CD14-positive monocyte (primary cell): ENCODE measurements at regions not wholly inside any gene's neighbourhood (a gene's known extent, or its start where the extent isn't known, plus 50 kb on each side); places are given as distances from the start of the nearest gene placed in this dataset.

Experiments used
- DNase-seq, 3 donors: peaks; one replicate each; pipeline ENCODE4 v3.0.0-alpha.2; 2011 to 2022
- H2AFZ ChIP-seq: 2 replicates; pipeline ENCODE4 v1.6.0; 2012; ENCODE audit warnings: mild to moderate bottlenecking, low read depth, low read length, inconsistent platforms; ENCODE audit not compliant: insufficient read depth, poor library complexity, severe bottlenecking
- H3K27ac ChIP-seq, 2 donors: 1 replicate in 1 of 2; 2 replicates in 1 of 2; pipeline ENCODE4 v1.5.1; 2012 to 2013; ENCODE audit warnings: low read length in 2 of 2, control low read depth in 1 of 2, inconsistent platforms in 1 of 2, low read depth in 1 of 2, mild to moderate bottlenecking in 1 of 2
- H3K27me3 ChIP-seq, 2 donors: one replicate each; pipeline versions ENCODE4 v1.6.0 to v1.6.1; 2011 to 2013; ENCODE audit warnings: low read length in 2 of 2; ENCODE audit not compliant: control insufficient read depth in 2 of 2, insufficient read depth in 2 of 2
- H3K36me3 ChIP-seq, 2 donors: replicated peaks in 1 of 2; 1 replicate in 1 of 2; 2 replicates in 1 of 2; pipeline versions ENCODE4 v1.5.1 to v1.6.1; 2012 to 2013; ENCODE audit warnings: low read length in 2 of 2, control low read depth in 1 of 2, inconsistent platforms in 1 of 2, mild to moderate bottlenecking in 1 of 2; ENCODE audit not compliant: insufficient read depth in 2 of 2, control insufficient read depth in 1 of 2
- H3K4me1 ChIP-seq, 2 donors: 1 replicate in 1 of 2; 2 replicates in 1 of 2; pipeline versions ENCODE4 v1.5.1 to v1.6.1; 2012 to 2013; ENCODE audit warnings: low read length in 2 of 2, control low read depth in 1 of 2, inconsistent platforms in 1 of 2, mild to moderate bottlenecking in 1 of 2, moderate library complexity in 1 of 2; ENCODE audit not compliant: insufficient read depth in 2 of 2, control insufficient read depth in 1 of 2
- H3K4me2 ChIP-seq: replicated peaks from 2 replicates; pipeline ENCODE3; 2012; ENCODE audit warnings: low read length, moderate library complexity, mild to moderate bottlenecking; ENCODE audit not compliant: poor library complexity, severe bottlenecking; ENCODE audit errors: extremely low read depth
- H3K4me3 ChIP-seq, 3 experiments: fragments of 200-600 bp in 1 of 3; sonication (generic) in 1 of 3; replicated peaks in 1 of 3; 1 replicate in 2 of 3; 2 replicates in 1 of 3; pipeline ENCODE4 v1.5.1; 2011 to 2013; ENCODE audit warnings: low read length in 3 of 3, mild to moderate bottlenecking in 3 of 3, control low read depth in 2 of 3, low read depth in 2 of 3, inconsistent platforms in 1 of 3, moderate library complexity in 1 of 3
- H3K79me2 ChIP-seq: 2 replicates; pipeline ENCODE4 v1.6.0; 2012; ENCODE audit warnings: mild to moderate bottlenecking, control low read depth, inconsistent platforms, low read length, moderate library complexity; ENCODE audit not compliant: insufficient read depth
- H3K9ac ChIP-seq: 2 replicates; pipeline ENCODE4 v1.6.0; 2017; ENCODE audit warnings: low read length, mild to moderate bottlenecking; ENCODE audit not compliant: insufficient read depth, poor library complexity, severe bottlenecking
- H3K9me3 ChIP-seq, 2 donors: replicated peaks in 1 of 2; 1 replicate in 1 of 2; 2 replicates in 1 of 2; pipeline versions ENCODE4 v1.5.1 to v1.6.1; 2012 to 2013; ENCODE audit warnings: low read length in 2 of 2, control low read depth in 1 of 2; ENCODE audit not compliant: control insufficient read depth in 1 of 2, insufficient read depth in 1 of 2
- H4K20me1 ChIP-seq: 2 replicates; pipeline ENCODE4 v1.6.0; 2012; ENCODE audit warnings: mild to moderate bottlenecking, low read length, control low read depth, moderate library complexity; ENCODE audit not compliant: insufficient read depth
- H3K27ac Mint-ChIP-seq, 7 donors: one replicate each; pipeline ENCODE4 v1.8.0; 2020; ENCODE audit warnings: mild to moderate bottlenecking in 7 of 7, mixed read lengths in 7 of 7, moderate library complexity in 6 of 7, inconsistent platforms in 2 of 7
- H3K27me3 Mint-ChIP-seq, 3 donors: one replicate each; pipeline ENCODE4 v1.8.0; 2021 to 2022; ENCODE audit warnings: low read depth in 3 of 3, mild to moderate bottlenecking in 3 of 3, mixed read lengths in 3 of 3, moderate library complexity in 3 of 3, inconsistent platforms in 1 of 3
- H3K36me3 Mint-ChIP-seq, 2 donors: one replicate each; pipeline ENCODE4 v1.8.0; 2020; ENCODE audit warnings: mixed read lengths in 2 of 2, inconsistent platforms in 1 of 2, mild to moderate bottlenecking in 1 of 2
- H3K4me1 Mint-ChIP-seq: one replicate; pipeline ENCODE4 v1.8.0; 2020; ENCODE audit warnings: mild to moderate bottlenecking, mixed read lengths
- H3K4me3 Mint-ChIP-seq, 2 donors: one replicate each; pipeline ENCODE4 v1.8.0; 2020; ENCODE audit warnings: mild to moderate bottlenecking in 2 of 2, mixed read lengths in 2 of 2, moderate library complexity in 1 of 2
- H3K9me3 Mint-ChIP-seq, 7 donors: one replicate each; pipeline ENCODE4 v1.8.0; 2020 to 2022; ENCODE audit warnings: mixed read lengths in 7 of 7, mild to moderate bottlenecking in 6 of 7, moderate library complexity in 6 of 7, inconsistent platforms in 2 of 7
- WGBS: methylation state at CpG from one replicate; pipeline ENCODE4 v1.1.5; 2013; ENCODE audit warnings: missing lambda C conversion rate; ENCODE audit not compliant: insufficient coverage; 5-methylcytosine and 5-hydroxymethylcytosine counted together
- intact Hi-C, 2 donors: fragments of 100-400 bp; cut with micrococcal nuclease; formaldehyde crosslinking; loops; one replicate each; pipeline versions ENCODE4 v1.15.0 to v1.15.1; 2023
- TF ChIP-seq, protein P1 (sequence below): fragments of 200-600 bp; IDR thresholded peaks from one replicate; pipeline ENCODE4 v1.8.0; 2022; ENCODE audit warnings: antibody characterized with exemption, mild to moderate bottlenecking

DNA sequence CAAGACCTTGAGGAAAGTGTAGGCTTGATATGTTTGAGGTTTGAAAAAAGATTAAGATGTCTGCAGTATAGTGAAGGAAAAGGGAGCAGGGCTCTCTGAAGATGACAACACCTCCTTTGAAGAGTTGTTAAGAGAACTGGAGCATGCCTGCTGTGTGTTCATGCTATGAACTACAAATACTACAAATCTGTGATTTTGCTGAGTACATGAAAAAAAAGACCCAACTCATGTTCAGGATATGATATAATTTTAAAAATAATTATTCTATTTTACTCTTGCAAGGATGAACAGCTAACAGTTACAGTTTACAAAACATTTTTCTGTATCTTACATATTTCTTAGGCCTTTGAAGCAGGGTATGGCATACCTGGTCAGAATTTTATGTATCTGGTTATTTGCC is 305.4 kb upstream of the CWC22 start:
- H3K4me3 ChIP-seq, result no peak overlapping the region
- no peaks in the 10 kb centered on the region for H3K4me1 Mint-ChIP-seq
- no peak overlapping the region for H2AFZ ChIP-seq
- H3K36me3 ChIP-seq, result no peaks in the 10 kb centered on the region
- H3K27me3 Mint-ChIP-seq, result no peaks in the 10 kb centered on the region
- no peak overlapping the region for H3K4me2 ChIP-seq
- no peaks in the 10 kb centered on the region for H3K79me2 ChIP-seq
- H3K27ac Mint-ChIP-seq, result no peak overlapping the region
- intact Hi-C loops, result no loop called here
- TF ChIP-seq, protein P1, sequence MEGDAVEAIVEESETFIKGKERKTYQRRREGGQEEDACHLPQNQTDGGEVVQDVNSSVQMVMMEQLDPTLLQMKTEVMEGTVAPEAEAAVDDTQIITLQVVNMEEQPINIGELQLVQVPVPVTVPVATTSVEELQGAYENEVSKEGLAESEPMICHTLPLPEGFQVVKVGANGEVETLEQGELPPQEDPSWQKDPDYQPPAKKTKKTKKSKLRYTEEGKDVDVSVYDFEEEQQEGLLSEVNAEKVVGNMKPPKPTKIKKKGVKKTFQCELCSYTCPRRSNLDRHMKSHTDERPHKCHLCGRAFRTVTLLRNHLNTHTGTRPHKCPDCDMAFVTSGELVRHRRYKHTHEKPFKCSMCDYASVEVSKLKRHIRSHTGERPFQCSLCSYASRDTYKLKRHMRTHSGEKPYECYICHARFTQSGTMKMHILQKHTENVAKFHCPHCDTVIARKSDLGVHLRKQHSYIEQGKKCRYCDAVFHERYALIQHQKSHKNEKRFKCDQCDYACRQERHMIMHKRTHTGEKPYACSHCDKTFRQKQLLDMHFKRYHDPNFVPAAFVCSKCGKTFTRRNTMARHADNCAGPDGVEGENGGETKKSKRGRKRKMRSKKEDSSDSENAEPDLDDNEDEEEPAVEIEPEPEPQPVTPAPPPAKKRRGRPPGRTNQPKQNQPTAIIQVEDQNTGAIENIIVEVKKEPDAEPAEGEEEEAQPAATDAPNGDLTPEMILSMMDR, result no peak
- H3K27ac ChIP-seq, result no peak overlapping the region
- H3K9ac ChIP-seq, result no peak overlapping the region
- no peak for DNase-seq
- H3K9me3 ChIP-seq, result no peaks in the 10 kb centered on the region
- no peak overlapping the region for H3K4me3 Mint-ChIP-seq
- peaks cover 0 to 7% (median 4%) of the 10 kb centered on the region in 7 donors for H3K9me3 Mint-ChIP-seq
- no peaks in the 10 kb centered on the region for H3K4me1 ChIP-seq
- no peaks in the 10 kb centered on the region for H3K27me3 ChIP-seq
- H4K20me1 ChIP-seq, result no peaks in the 10 kb centered on the region
- no peaks in the 10 kb centered on the region for H3K36me3 Mint-ChIP-seq

DNA sequence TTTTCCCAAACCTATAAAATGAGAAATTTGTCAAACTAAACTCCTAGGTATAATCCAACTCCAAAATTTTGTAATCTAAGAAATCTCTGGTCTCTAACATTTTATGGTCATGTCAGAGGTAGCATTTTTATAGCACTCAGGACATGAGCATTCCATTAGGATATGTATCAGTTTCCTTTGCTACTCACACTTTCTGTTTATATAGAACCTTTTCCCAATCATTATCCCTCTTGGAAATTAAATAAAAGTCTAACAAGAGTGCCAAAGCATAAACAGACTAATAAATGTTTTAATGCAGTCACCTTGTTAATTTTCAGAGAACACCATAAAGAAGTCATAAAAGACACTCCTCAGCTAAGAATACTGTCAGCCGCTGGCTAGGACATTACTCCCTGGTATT is 300.0 kb upstream of the CWC22 start:
- Mint-ChIP-seq H3K9me3 (peaks cover 0 to 3% (median 2%) of the 10 kb centered on the region in 7 donors), H3K4me1 (no peaks in the 10 kb centered on the region), H3K4me3 (no peak overlapping the region), H3K36me3 (no peaks in the 10 kb centered on the region), H3K27me3 (no peaks in the 10 kb centered on the region), H3K27ac (no peak overlapping the region)
- H2AFZ ChIP-seq, result no peak overlapping the region
- no peak overlapping the region for H3K4me2 ChIP-seq
- no peak for DNase-seq
- no peaks in the 10 kb centered on the region for H3K9me3 ChIP-seq
- H3K79me2 ChIP-seq, result no peaks in the 10 kb centered on the region
- no peak overlapping the region for H3K27ac ChIP-seq
- no peaks in the 10 kb centered on the region for H3K4me1 ChIP-seq
- H3K36me3 ChIP-seq, result no peaks in the 10 kb centered on the region
- no CpG with 5 or more reads among the region's 1 CpG for WGBS
- no peak overlapping the region for H3K9ac ChIP-seq
- intact Hi-C loops, result no loop called here
- no peak overlapping the region for H3K4me3 ChIP-seq
- no peaks in the 10 kb centered on the region for H3K27me3 ChIP-seq
- TF ChIP-seq, protein P1, result no peak
- H4K20me1 ChIP-seq, result no peaks in the 10 kb centered on the region
